Hematopoietic multipotent progenitor cell treated with erythropoietin and hydrocortisone succinate and interleukin-3 and kit ligand, for 8 days (in vitro differentiated cells): ENCODE measurements at regions not wholly inside any gene's neighbourhood (a gene's known extent, or its start where the extent isn't known, plus 50 kb on each side); places are given as distances from the start of the nearest gene placed in this dataset.
"Not testable (repeated sequence)": the region's sequence is repeated elsewhere in the genome, so short reads cannot be mapped to it uniquely, and the experiment has no call there.

Source experiments
- DNase-seq: peaks from one replicate; pipeline ENCODE4 v3.0.0-alpha.2; 2015

GRCh38 chr11:71150859-71151258 lies 101.5 kb downstream of the SHANK2 start:
- no peak for DNase-seq

- no peak for DNase-seq
Observed at GRCh38 chr11:71148716-71149115, 103.7 kb downstream of the SHANK2 start.

- DNase-seq, result no peak
Observed at GRCh38 chr11:71147331-71147730, 105.0 kb downstream of the SHANK2 start.

- no peak for DNase-seq
Observed at GRCh38 chr11:71146846-71147245, 105.5 kb downstream of the SHANK2 start.

GRCh38 chr11:71145988-71146824 lies 106.2 kb downstream of the SHANK2 start:
- no peak for DNase-seq

GRCh38 chr11:71145368-71145767 lies 107.0 kb downstream of the SHANK2 start:
- no peak for DNase-seq

- no peak for DNase-seq
Observed at GRCh38 chr11:71144736-71145135, 107.6 kb downstream of the SHANK2 start.

GRCh38 chr11:71144010-71144409 lies 108.4 kb downstream of the SHANK2 start:
- no peak for DNase-seq

GRCh38 chr11:71140206-71140919 lies 112.0 kb downstream of the SHANK2 start:
- no peak for DNase-seq

- no peak for DNase-seq
Observed at GRCh38 chr11:71139516-71140205, 112.7 kb downstream of the SHANK2 start.

GRCh38 chr11:71138737-71139425 lies 113.5 kb downstream of the SHANK2 start:
- no peak for DNase-seq

- DNase-seq, result no peak
Observed at GRCh38 chr11:71137376-71137775, 115.0 kb downstream of the SHANK2 start.

GRCh38 chr11:71136095-71136845 lies 116.1 kb downstream of the SHANK2 start:
- DNase-seq, result no peak

GRCh38 chr11:71135112-71135511 lies 117.3 kb downstream of the SHANK2 start:
- DNase-seq, result no peak

- no peak for DNase-seq
Observed at GRCh38 chr11:71133946-71134345, 118.4 kb downstream of the SHANK2 start.

GRCh38 chr11:71131861-71132260 lies 120.5 kb downstream of the SHANK2 start:
- no peak for DNase-seq

- no peak for DNase-seq
Observed at GRCh38 chr11:71130106-71130505, 122.3 kb downstream of the SHANK2 start.

- no peak for DNase-seq
Observed at GRCh38 chr11:71129624-71130023, 122.8 kb downstream of the SHANK2 start.

- no peak for DNase-seq
Observed at GRCh38 chr11:71127806-71128205, 124.6 kb downstream of the SHANK2 start.

GRCh38 chr11:71126401-71126800 lies 126.0 kb downstream of the SHANK2 start:
- not testable (repeated sequence) for DNase-seq

- DNase-seq, result no peak
Observed at GRCh38 chr11:71125150-71125549, 127.2 kb downstream of the SHANK2 start.

- DNase-seq, result no peak
Observed at GRCh38 chr11:71124127-71124526, 128.2 kb downstream of the SHANK2 start.
